ENCODE measurements at regions not wholly inside any gene's neighbourhood (a gene's known extent, or its start where the extent isn't known, plus 50 kb on each side); places are given as distances from the start of the nearest gene placed in this dataset.

- ChIA-PET POLR2A (ENCODE audit: unreplicated experiment) (no interaction called here), CTCF (no interaction called here)
- DNase-seq = no peak
- Histone ChIP-seq H3K36me3 (ENCODE audit: control insufficient read depth, insufficient read depth, low read length) (no peaks in the 10 kb centered on the region), H2BK15ac (ENCODE audit: low read depth, low read length) (no peak overlapping the region), H4K91ac (ENCODE audit: insufficient read depth, low read depth, low read length) (no peak overlapping the region), H2AK9ac (replicated peaks; ENCODE audit: low read depth, low read length, poor library complexity) (no peak overlapping the region), H3K9ac (ENCODE audit: low read depth, low read length) (no peak overlapping the region), H3K27ac (ENCODE audit: insufficient read depth, low read length) (no peak overlapping the region), H3K27me3 (ENCODE audit: control insufficient read depth, insufficient read depth, low read length) (no peaks in the 10 kb centered on the region), H2AFZ (replicated peaks; ENCODE audit: low read length, poor library complexity) (no peak overlapping the region), H3K9me3 (ENCODE audit: control insufficient read depth, insufficient read depth, low read length) (no peaks in the 10 kb centered on the region), H3K4me3 (ENCODE audit: insufficient read depth, low read depth, low read length) (no peak overlapping the region), H3K14ac (replicated peaks; ENCODE audit: low read depth, low read length) (no peak overlapping the region), H3K56ac (ENCODE audit: extremely low read depth, insufficient read depth, low read length) (no peak overlapping the region), H3K18ac (ENCODE audit: low read depth, low read length) (no peak overlapping the region), H4K20me1 (ENCODE audit: insufficient read depth, low read length) (no peaks in the 10 kb centered on the region), H4K5ac (ENCODE audit: low read depth, low read length) (no peak overlapping the region), H2BK20ac (ENCODE audit: low read depth, low read length) (no peak overlapping the region), H3K9me1 (ENCODE audit: insufficient read depth, low read length) (no peaks in the 10 kb centered on the region), H4K8ac (ENCODE audit: low read depth in 2 of 2, low read length in 2 of 2) (no peak overlapping the region), H3K4me2 (ENCODE audit: low read depth, low read length) (no peak overlapping the region), H2BK120ac (ENCODE audit: low read depth, low read length) (no peak overlapping the region), H2AK5ac (ENCODE audit: low read depth, low read length) (no peak overlapping the region), H3K4me1 (ENCODE audit: control insufficient read depth, insufficient read depth, low read length) (no peaks in the 10 kb centered on the region), H3K23ac (ENCODE audit: low read depth, low read length) (no peak overlapping the region), H3K4ac (ENCODE audit: low read depth, low read length) (no peak overlapping the region), H2BK5ac (ENCODE audit: low read depth, low read length, poor library complexity, severe bottlenecking) (no peak overlapping the region), H3K79me1 (ENCODE audit: low read depth in 1 of 2, low read length in 2 of 2) (no peaks in the 10 kb centered on the region)
- 40% methylated on average over 2 of the region's 9 CpGs; no CpG with 5 or more reads in 1 of the 2 experiments for WGBS, 2 experiments (ENCODE audit: extremely low coverage in 2 of 2, insufficient read length in 1 of 2)
- TF ChIP-seq RCOR1 (IDR thresholded peaks at IDR 0.05; ENCODE audit: insufficient replicate concordance, low read length) (no peak), NFE2L2 (IDR thresholded peaks at IDR 0.05; ENCODE audit: low read depth, low read length) (no peak), MAZ (IDR thresholded peaks at IDR 0.05; ENCODE audit: borderline replicate concordance, low read depth, low read length) (no peak), CHD1 (IDR thresholded peaks at IDR 0.05; ENCODE audit: low read depth, low read length) (no peak), SMC3 (IDR thresholded peaks at IDR 0.05; ENCODE audit: low read depth, low read length) (no peak), RFX5 (IDR thresholded peaks at IDR 0.05; ENCODE audit: low read depth, low read length) (no peak), MAFK (IDR thresholded peaks at IDR 0.05; ENCODE audit: low read depth, low read length) (no peak), CEBPB (IDR thresholded peaks at IDR 0.05; ENCODE audit: low read depth, low read length) (no peak), CTCF (conservative IDR thresholded peaks at IDR 0.05; ENCODE audit: low read depth, low read length) (no peak), POLR2A (IDR thresholded peaks at IDR 0.05; ENCODE audit: low read depth, low read length) (no peak), MXI1 (IDR thresholded peaks at IDR 0.05; ENCODE audit: borderline replicate concordance, low read depth, low read length) (no peak), FOS (IDR thresholded peaks at IDR 0.05; ENCODE audit: low read depth, low read length) (no peak), RAD21 (IDR thresholded peaks at IDR 0.05; ENCODE audit: low read length) (no peak)
- TF ChIP-seq, protein P1, sequence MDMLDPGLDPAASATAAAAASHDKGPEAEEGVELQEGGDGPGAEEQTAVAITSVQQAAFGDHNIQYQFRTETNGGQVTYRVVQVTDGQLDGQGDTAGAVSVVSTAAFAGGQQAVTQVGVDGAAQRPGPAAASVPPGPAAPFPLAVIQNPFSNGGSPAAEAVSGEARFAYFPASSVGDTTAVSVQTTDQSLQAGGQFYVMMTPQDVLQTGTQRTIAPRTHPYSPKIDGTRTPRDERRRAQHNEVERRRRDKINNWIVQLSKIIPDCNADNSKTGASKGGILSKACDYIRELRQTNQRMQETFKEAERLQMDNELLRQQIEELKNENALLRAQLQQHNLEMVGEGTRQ (IDR thresholded peaks at IDR 0.05; ENCODE audit: low read depth, low read length) = no peak
- TF ChIP-seq, protein P2, sequence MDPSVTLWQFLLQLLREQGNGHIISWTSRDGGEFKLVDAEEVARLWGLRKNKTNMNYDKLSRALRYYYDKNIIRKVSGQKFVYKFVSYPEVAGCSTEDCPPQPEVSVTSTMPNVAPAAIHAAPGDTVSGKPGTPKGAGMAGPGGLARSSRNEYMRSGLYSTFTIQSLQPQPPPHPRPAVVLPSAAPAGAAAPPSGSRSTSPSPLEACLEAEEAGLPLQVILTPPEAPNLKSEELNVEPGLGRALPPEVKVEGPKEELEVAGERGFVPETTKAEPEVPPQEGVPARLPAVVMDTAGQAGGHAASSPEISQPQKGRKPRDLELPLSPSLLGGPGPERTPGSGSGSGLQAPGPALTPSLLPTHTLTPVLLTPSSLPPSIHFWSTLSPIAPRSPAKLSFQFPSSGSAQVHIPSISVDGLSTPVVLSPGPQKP (IDR thresholded peaks at IDR 0.05; ENCODE audit: borderline replicate concordance, low read depth, low read length) = no peak
- intact Hi-C loops (cut with micrococcal nuclease) (no loop called here), dilution Hi-C loops (cut with HindIII; ENCODE audit: low sequenced_read_pairs, unreplicated experiment) (no loop called here), in situ Hi-C loops (cut with MboI; ENCODE audit: low sequenced_read_pairs) (no loop called here)
- no TSS peak for BruUV-seq (replicated peaks)
- ATAC-seq (ENCODE audit: low read depth) = no peak
Measured at GRCh38 chr9:22790329-22790728, 343.7 kb downstream of the DMRTA1 start.

Measured in IMR-90 (cell line).